Iris pigment epithelial cell (primary cell): ENCODE measurements at regions not wholly inside any gene's neighbourhood (a gene's known extent, or its start where the extent isn't known, plus 50 kb on each side); places are given as distances from the start of the nearest gene placed in this dataset.

Source experiments
- DNase-seq: peaks from one replicate; pipeline ENCODE4 v3.0.0-alpha.2; 2011; ENCODE audit warnings: low read depth

DNA sequence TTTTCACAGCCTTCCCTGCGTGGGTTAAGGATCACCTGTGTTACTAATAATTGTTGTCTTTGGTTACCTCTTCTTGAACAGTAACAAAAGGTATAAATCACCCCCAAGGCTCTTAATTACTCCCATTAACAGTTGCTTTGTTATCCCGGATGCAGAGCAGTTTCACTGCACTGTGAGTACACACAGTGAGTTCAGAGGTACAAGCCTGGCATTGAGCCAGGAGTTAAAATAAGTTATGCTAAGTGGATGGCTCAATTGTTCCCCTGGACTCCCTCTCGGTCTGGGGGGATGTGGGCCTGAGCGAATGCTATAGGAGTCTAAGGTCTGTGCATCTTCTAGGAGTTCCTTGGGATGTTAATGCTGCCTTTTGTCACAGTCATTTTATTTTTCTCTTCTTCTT, 258.3 kb downstream of the ATG4C start:
- DNase-seq: no peak

DNA sequence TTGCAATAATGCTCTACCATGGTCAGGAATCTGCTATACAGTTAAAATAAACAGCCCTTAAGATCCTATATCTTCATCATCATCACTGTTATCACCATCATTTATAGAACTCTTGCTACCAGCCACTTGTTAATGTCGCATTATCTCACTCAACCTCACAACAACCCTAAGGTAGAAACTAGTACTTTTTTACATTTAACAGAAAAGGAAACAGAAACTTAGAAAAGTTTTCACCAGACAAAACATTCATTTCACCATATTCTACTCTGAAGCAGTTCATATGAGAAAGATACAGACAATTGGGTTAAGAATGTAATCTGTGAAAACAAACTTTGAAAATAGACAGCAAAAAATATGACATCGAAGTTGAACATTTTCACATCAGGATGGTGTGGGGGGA, 262.6 kb downstream of the ATG4C start:
- DNase-seq: no peak

- DNase-seq: no peak
These were observed 265.2 kb downstream of the ATG4C start for GRCh38 chr1:63049135-63049534.

- DNase-seq: no peak
These were observed 267.4 kb downstream of the ATG4C start for GRCh38 chr1:63051356-63051755.

DNA sequence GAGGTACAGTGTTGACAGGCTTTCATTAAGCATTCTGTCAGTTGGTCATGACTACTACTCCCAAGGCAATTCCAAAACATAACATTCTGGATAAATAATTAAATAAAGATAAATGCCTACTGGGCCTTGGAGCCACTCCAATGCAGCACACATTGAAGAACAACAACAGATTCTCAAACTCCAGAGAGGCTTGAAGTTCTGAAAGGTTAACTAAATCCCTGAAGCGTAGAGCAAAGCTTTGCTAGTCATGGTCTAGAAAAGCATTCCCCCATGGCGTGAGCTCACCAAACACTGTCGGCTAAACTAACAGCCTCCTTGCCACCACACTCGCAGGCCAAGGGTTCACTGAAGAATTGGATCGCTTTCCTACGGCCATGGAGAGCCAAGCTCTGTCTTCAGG, 268.0 kb downstream of the ATG4C start:
- DNase-seq: no peak

DNA sequence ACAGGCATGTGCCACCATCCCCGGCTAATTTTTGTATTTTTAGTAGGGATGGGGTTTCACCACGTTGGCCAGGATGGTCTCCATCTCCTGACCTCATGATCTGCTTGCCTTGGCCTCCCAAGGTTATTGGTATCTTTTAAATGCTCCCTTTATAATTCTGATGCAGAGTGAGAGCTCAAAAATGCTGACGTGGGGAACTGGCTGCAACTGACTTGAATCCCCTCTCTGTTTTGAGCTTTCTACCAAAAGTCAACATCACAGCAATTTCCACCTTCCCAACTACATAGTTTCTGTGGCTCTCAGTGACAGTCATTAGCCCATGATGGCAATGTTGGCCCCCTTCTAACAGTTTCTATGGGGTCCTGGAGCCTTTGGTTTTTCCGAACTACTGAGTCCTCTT, 268.2 kb upstream of the FOXD3 start:
- no peak for DNase-seq

DNA sequence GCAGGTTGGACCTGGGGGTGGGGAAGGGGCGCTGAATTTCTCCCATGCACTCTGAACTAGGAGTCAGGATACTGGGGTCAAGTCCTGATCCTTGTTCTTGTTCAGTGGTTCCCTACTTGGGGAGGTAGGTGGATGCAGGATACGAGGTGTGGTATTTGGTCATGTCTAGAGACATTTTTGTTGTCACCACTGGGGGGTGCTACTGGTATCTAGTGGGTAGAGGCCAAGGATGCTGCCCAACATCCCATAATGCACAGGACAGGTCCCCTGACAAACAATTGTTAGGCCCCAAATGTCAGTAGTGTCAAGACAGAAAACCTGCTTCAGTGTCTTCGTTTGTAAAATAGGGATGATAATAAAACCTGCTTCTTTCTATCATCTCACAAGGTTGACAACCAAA, 259.0 kb upstream of the FOXD3 start:
- DNase-seq: no peak

- no peak for DNase-seq
These were observed 258.2 kb upstream of the FOXD3 start for GRCh38 chr1:63064135-63064534.

DNA sequence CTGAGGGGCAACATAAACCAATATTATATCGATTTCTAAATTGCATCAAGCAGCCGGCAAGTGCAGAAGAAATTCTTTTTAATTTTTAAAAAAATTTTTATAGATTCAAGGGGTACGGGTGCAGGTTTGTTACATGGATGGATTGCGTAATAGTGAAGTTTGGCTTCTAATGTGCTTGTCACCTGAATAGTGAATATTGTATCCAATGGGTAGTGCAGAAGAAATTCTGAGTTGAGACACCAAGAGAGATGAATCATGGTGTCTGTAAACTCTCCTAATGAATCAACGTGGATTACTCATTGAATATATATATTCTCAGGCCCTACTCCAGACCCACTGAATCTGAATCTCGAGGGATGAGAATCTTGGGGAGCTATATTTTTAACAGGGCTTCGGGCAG, 253.7 kb upstream of the FOXD3 start:
- no peak for DNase-seq

- no peak for DNase-seq
These were observed 253.2 kb upstream of the FOXD3 start for GRCh38 chr1:63069214-63069613.

DNA sequence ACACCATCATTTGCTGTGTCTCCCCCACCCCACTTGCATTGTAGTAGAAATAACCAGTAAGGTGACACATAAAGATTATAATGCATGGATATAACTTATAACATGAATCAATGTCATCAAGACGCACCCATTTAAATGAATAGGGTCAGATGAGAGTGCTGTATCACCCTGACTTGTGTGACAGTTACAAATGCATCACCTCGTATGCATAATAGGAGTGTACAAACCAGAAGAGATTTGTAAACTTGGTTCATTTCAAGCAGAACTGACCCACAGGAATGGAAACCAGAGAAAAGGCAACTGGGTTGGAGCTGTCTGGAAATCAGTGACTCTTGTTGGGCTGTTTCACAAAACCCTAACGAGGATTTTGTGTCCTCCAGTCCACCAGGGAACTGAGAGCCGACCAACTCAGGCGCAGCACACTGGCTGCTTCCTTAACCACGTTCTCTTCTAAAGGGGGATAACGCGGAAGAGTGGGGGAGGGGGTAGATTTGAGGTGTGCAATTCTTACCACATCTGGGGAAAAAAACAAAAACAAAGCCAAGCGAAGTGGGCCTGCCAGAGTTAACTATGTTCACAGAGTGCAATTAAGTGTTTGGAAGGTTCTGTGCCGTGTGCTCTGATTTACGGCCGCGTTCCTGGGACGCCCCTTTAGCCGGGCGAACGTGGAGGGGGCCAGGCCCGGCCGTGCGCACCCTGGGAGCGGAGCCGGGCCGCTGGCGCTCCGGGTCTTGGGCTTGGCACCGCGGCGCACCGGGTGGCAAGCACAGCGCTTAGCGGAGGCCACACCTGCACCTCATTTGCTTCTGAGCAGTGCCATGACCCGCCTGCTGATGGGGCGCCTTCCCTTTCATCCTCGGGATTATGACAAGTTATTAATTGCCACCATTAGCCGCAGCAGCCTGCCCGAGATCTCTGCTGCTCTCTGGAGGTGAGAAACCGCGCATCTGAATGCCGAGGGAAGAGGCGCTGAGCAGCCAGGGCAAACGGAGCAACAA, 248.8 kb upstream of the FOXD3 start:
- DNase-seq: peak; percentile 13

DNA sequence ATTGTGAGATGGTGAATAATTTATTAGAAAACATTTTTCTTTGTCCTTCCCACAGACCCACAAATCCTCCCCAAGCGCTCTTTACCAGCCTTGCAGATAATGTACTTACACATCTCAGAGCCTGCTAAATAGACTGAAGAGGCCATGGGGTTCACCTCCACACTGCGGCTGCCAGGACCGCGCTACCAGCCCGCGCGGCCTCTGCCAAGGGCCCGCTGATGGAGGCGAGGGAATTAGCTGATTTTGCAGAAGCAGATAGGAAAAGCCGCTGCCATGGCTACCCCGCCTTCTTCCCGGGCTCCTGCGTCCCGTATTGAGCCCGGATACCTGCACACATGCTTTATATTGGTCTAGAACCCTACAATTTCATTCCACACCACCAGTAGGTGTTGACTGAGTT, 248.0 kb upstream of the FOXD3 start:
- DNase-seq: no peak

DNA sequence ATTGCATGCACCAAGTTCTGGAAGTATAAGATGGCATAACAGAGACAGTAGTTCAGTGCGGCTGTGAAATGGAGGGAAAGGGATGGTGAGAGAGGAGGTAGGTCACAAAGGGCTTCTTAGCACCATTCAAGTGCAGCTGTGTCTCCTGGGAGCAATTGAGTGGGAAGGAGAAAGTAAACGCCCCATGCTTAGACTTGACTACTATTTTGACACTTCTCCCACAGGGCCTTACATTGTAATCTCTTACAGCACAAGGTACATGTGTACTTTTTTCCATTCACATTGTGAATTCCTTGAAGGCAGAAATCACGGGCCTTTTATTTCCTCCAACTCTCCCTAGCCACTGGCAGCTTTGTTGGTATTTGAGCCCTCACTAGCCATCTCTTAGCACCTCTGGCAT, 239.6 kb upstream of the FOXD3 start:
- no peak for DNase-seq

- DNase-seq: no peak
These were observed 234.4 kb upstream of the FOXD3 start for GRCh38 chr1:63087966-63088365.

DNA sequence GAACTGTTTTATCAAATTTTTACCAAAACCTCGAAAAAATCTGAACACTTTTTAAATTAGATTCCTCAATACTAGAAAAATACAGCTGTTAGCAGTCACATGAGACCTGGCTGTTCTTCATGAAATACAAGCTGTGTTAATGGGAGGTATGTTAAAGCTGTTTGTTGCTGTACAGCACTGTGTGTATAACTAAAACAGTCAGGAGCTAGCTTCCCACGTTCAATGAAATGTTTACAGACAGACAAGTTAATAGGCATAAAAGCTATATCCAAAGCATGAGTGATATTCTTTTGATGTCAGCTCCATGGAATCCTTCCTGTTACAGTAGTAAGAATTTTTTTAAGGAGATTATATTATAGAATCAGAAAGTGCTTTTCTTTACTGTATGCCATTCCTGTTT, 223.2 kb upstream of the FOXD3 start:
- no peak for DNase-seq

DNA sequence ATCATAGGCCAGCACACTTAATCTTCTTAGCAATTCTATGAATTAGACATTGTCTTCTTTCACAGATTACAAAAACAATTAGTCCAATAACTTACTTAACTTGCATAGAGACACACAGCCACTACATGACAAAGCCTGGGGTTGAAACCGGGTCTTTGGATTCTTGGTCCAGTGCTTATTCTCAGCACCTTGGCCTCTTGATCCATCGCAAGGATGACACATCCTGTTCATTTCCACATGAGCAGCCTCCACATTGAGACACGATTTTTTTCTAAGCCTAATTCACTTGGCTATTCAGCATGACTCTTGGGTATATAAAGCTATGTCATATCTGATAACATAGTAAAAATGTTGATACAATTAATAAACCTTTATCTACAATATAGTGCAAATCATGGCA, 221.0 kb upstream of the FOXD3 start:
- DNase-seq: no peak

GRCh38 chr1:63103682-63104081, 218.7 kb upstream of the FOXD3 start:
- no peak for DNase-seq

GRCh38 chr1:63107066-63107465, 215.3 kb upstream of the FOXD3 start:
- no peak for DNase-seq

DNA sequence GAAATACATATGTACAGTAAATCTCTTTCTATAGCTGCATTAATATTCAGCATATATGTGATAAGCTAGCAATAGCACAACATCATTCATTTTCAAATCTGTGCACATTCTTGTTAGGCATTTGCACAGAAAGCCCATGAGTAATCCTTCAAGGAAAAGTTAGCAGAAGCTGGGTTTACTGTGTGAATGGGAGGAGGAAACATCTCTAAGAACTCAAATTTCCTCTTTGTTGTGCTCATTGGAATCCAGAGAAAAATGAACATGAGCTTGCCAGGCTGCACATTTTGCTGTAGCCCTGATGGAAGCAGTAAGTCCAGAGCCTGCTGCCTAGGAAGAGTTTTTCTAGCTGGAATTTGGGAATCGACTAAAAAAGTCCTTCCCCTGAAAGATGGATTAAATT, 214.2 kb upstream of the FOXD3 start:
- no peak for DNase-seq

GRCh38 chr1:63112155-63112900, 210.0 kb upstream of the FOXD3 start:
- peak; percentile 78 for DNase-seq

DNA sequence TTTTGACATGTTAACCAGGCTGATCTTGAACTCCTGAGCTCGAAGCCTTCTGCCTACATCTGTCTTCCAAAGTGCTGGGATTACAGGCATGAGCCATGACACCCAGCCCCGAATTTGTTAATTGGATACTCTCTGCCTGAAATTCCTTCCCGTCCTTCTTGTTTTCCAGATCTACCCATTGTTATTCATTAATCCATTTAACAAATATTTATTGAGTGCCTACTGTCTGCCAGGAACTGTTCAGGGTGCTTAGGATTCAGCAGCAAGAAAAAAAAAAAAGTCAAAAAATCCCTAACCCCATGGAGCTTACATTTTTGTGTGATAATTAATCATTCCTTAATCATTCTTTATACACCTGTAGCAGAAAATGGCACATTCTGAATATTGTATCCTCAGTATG, 206.8 kb upstream of the FOXD3 start:
- DNase-seq: no peak

- DNase-seq: no peak
These were observed 206.4 kb upstream of the FOXD3 start for GRCh38 chr1:63116016-63116415.

DNA sequence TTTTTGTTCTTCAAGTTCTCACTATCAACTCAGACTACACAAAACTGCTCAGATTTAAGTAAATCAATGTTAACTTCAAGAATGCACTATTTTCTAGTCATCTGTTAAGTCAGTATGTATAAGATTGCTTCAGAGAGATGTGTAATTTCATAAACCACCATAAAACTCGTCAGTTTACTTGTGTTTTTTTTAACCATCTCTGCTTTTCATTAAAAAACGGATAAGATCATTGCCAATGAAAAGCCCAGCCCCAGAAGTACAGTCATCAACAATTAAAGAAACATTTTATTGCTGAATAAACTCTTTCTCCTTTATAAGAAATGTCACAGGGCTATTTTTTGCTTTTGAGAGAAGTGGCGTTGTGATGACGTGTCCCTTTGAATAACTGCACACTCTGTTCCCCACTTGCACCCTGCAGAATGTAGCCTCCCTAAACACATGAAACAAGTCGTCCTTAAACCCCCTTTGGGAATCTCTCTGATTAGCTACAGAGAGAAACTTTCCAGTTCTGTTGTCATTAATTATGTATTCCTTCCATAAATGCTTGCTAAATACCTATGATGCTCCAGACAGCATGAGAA, 202.7 kb upstream of the FOXD3 start:
- no peak for DNase-seq
